ENCODE measurements at regions not wholly inside any gene's neighbourhood (a gene's known extent, or its start where the extent isn't known, plus 50 kb on each side); places are given as distances from the start of the nearest gene placed in this dataset.

DNA sequence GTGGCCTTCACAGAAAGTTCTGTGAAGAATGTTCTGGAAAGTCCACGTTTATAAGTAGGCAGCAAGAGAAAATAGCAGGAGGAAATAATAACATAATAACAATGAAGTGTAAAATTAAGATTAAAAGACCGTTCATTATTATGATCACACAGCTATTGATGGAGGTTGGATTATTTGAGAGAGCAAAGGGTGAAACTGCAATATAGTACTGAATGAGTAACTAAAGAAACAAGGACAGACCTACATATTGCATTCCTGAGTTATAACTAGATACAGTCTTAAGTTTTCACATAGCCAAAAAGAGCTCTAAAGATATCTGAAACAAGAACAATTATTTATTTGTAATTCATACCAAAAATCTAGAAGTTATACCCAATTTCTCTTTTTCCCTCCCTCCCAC, 122.9 kb upstream of the TMEM164 start:
- Histone ChIP-seq H3K4me3 (replicated peaks; ENCODE audit: insufficient read depth, low read length) (no peak overlapping the region), H3K27me3 (ENCODE audit: insufficient read depth, poor library complexity, severe bottlenecking) (no peaks in the 10 kb centered on the region), H3K27ac (replicated peaks) (no peak overlapping the region)
- TF ChIP-seq POLR2AphosphoS5 (IDR thresholded peaks at IDR 0.05; ENCODE audit: low read depth) (no peak), GABPA (IDR thresholded peaks at IDR 0.05; ENCODE audit: low read depth) (no peak), SPI1 (IDR thresholded peaks at IDR 0.05; ENCODE audit: borderline replicate concordance, low read depth) (no peak)
- TF ChIP-seq, protein P1, sequence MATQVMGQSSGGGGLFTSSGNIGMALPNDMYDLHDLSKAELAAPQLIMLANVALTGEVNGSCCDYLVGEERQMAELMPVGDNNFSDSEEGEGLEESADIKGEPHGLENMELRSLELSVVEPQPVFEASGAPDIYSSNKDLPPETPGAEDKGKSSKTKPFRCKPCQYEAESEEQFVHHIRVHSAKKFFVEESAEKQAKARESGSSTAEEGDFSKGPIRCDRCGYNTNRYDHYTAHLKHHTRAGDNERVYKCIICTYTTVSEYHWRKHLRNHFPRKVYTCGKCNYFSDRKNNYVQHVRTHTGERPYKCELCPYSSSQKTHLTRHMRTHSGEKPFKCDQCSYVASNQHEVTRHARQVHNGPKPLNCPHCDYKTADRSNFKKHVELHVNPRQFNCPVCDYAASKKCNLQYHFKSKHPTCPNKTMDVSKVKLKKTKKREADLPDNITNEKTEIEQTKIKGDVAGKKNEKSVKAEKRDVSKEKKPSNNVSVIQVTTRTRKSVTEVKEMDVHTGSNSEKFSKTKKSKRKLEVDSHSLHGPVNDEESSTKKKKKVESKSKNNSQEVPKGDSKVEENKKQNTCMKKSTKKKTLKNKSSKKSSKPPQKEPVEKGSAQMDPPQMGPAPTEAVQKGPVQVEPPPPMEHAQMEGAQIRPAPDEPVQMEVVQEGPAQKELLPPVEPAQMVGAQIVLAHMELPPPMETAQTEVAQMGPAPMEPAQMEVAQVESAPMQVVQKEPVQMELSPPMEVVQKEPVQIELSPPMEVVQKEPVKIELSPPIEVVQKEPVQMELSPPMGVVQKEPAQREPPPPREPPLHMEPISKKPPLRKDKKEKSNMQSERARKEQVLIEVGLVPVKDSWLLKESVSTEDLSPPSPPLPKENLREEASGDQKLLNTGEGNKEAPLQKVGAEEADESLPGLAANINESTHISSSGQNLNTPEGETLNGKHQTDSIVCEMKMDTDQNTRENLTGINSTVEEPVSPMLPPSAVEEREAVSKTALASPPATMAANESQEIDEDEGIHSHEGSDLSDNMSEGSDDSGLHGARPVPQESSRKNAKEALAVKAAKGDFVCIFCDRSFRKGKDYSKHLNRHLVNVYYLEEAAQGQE (IDR thresholded peaks at IDR 0.05; ENCODE audit: insufficient replicate concordance, low read depth): no peak
- TF ChIP-seq, protein P2, sequence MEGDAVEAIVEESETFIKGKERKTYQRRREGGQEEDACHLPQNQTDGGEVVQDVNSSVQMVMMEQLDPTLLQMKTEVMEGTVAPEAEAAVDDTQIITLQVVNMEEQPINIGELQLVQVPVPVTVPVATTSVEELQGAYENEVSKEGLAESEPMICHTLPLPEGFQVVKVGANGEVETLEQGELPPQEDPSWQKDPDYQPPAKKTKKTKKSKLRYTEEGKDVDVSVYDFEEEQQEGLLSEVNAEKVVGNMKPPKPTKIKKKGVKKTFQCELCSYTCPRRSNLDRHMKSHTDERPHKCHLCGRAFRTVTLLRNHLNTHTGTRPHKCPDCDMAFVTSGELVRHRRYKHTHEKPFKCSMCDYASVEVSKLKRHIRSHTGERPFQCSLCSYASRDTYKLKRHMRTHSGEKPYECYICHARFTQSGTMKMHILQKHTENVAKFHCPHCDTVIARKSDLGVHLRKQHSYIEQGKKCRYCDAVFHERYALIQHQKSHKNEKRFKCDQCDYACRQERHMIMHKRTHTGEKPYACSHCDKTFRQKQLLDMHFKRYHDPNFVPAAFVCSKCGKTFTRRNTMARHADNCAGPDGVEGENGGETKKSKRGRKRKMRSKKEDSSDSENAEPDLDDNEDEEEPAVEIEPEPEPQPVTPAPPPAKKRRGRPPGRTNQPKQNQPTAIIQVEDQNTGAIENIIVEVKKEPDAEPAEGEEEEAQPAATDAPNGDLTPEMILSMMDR (IDR thresholded peaks at IDR 0.05; ENCODE audit: insufficient read depth, low read length): no peak
- no peak for DNase-seq (ENCODE audit: low read depth in 1 of 2, low spot score in 1 of 2)

DNA sequence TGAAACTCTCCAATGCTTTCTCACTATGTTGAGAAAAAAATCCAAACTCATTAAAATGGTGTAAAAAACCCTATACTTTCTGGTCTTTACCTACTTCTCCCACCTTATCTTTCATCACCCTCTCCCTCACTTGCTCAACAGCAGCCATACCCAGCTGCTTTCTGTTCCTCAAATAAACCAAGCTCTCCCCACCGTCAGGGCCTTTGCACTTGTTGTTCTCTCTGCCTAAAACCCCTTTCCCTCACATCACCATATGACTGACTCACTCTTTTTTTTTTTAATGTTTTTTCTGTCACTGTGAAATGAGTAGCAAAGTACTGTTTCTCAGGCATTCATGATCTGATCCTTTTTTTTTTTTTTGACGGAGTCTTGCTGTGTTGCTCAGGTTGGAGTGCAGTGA, 122.3 kb upstream of the TMEM164 start:
- DNase-seq (ENCODE audit: low read depth in 1 of 2, low spot score in 1 of 2): peak; percentile 60 to 81
- H3K27me3 ChIP-seq (ENCODE audit: insufficient read depth, poor library complexity, severe bottlenecking): no peaks in the 10 kb centered on the region

DNA sequence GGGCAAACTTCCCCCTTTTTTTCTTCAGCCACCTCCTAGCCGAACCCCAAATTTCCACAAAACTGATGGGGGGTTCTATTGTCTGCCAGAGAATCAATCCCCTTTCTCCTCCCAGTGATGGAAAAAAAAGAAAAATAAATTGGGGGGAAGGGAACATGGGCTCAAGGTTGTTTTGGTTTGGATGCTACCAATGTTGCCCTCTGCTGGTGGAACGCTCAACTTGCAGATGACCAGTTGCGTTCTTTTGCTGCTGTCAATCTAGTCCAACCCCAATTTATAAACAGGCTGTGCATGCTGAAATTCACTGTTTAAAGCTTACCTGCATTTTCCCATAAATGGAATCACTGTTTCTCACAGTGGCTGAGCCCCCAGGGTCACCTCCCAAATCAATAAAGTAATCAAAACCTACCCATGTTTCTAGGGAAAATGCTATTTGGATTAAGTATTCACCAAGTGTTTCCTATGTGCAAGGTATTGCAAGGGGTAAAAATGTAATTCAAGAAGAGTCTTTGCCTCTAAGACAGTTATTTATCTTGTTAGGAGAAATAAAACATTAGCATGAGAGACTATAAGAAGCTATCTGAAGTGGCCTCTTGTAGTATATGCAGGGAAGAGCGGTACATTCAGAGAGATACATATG, 116.7 kb upstream of the TMEM164 start:
- no peaks in the 10 kb centered on the region for H3K27me3 ChIP-seq (ENCODE audit: insufficient read depth, poor library complexity, severe bottlenecking)
- TF ChIP-seq, protein P2 (IDR thresholded peaks at IDR 0.05; ENCODE audit: insufficient read depth, low read length): peak; percentile 67
- TF ChIP-seq SPI1 (IDR thresholded peaks at IDR 0.05; ENCODE audit: borderline replicate concordance, low read depth): no peak
- DNase-seq (ENCODE audit: low read depth in 1 of 2, low spot score in 1 of 2): peak; percentile 21 to 65
- no peak overlapping the region for H3K27ac ChIP-seq (replicated peaks)
- no peak overlapping the region for H3K4me3 ChIP-seq (replicated peaks; ENCODE audit: insufficient read depth, low read length)

More for the DNA sequence above, 122.3 kb upstream of the TMEM164 start:
- H3K4me3 ChIP-seq (replicated peaks; ENCODE audit: insufficient read depth, low read length): no peak overlapping the region
- TF ChIP-seq SPI1 (IDR thresholded peaks at IDR 0.05; ENCODE audit: borderline replicate concordance, low read depth) (peak; percentile 63; the same call in 1 of the 2 replicates), POLR2AphosphoS5 (IDR thresholded peaks at IDR 0.05; ENCODE audit: low read depth) (peak; percentile 47; the same call in 1 of the 2 replicates)
- TF ChIP-seq, protein P2 (IDR thresholded peaks at IDR 0.05; ENCODE audit: insufficient read depth, low read length): no peak
- peak overlapping the region; percentile 27 for H3K27ac ChIP-seq (replicated peaks)

DNA sequence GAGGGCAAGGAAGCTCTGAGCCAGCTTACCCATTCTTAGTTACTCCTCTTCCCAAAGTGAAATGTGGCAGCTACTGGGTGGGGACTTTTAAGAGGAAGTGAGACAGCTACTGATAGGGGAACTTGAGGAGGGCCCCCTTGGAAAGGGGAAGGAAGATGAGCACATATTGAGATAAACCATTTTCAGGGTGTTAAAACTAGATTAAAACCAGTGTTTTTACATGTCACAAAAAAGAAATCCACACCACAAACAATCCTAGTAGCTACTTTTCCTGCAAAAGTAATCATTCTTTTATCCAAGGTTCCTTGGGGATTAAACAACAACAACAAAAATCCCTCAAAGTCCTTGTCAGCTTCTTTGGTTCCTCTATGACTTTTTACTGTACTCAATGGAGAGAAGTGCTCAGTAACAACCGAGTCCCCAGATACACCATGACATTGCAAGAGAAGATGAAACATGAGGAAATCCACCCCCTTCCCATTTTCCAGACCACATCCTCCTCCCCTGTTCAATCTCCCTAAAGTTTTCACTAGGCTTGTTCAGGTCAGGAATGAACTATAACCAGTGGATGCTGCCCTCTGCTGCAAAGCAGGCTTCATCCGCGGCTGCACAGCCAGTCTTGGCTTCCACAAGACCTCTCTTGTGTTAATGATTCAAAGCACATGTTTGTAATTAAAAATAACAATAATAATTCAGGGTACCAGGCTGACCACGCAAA, 113.5 kb upstream of the TMEM164 start:
- Histone ChIP-seq H3K27ac (replicated peaks) (peak overlapping the region; percentile 88), H3K4me3 (replicated peaks; ENCODE audit: insufficient read depth, low read length) (no peak overlapping the region), H3K27me3 (ENCODE audit: insufficient read depth, poor library complexity, severe bottlenecking) (no peaks in the 10 kb centered on the region)
- peak; percentile 51 to 86 for DNase-seq (ENCODE audit: low read depth in 1 of 2, low spot score in 1 of 2)
- TF ChIP-seq GABPA (IDR thresholded peaks at IDR 0.05; ENCODE audit: low read depth) (no peak), SPI1 (IDR thresholded peaks at IDR 0.05; ENCODE audit: borderline replicate concordance, low read depth) (peak; percentile 91), POLR2AphosphoS5 (IDR thresholded peaks at IDR 0.05; ENCODE audit: low read depth) (peak; percentile 40; the same call in 1 of the 2 replicates)
- TF ChIP-seq, protein P1 (IDR thresholded peaks at IDR 0.05; ENCODE audit: insufficient replicate concordance, low read depth): no peak
- TF ChIP-seq, protein P2 (IDR thresholded peaks at IDR 0.05; ENCODE audit: insufficient read depth, low read length): no peak
